ENCODE measurements at regions not wholly inside any gene's neighbourhood (a gene's known extent, or its start where the extent isn't known, plus 50 kb on each side); places are given as distances from the start of the nearest gene placed in this dataset.

- Histone ChIP-seq H3K4me3 (ENCODE audit: insufficient read depth, low read length, poor library complexity, severe bottlenecking) (no peak overlapping the region), H3K9ac (ENCODE audit: low read length) (no peak overlapping the region), H3K9me2 (replicated peaks; ENCODE audit: insufficient read depth, low read length) (no peaks in the 10 kb centered on the region), H3K9me3 (ENCODE audit: insufficient read depth, low read length) (no peaks in the 10 kb centered on the region), H3K36me3 (ENCODE audit: low read length) (no peaks in the 10 kb centered on the region), H3K4me2 (ENCODE audit: low read depth, low read length, poor library complexity, severe bottlenecking) (no peak overlapping the region), H3F3A (ENCODE audit: insufficient read depth) (no peaks in the 10 kb centered on the region), H4K20me1 (ENCODE audit: low read depth, low read length) (no peaks in the 10 kb centered on the region), H3K27ac (ENCODE audit: low read depth, low read length) (no peak overlapping the region), H3K79me2 (ENCODE audit: insufficient read depth, low read length) (no peaks in the 10 kb centered on the region), H2AFZ (ENCODE audit: low read depth, low read length, severe bottlenecking) (no peak overlapping the region), H3K27me3 (ENCODE audit: low read length) (no peaks in the 10 kb centered on the region)
- TF ChIP-seq, protein P1, sequence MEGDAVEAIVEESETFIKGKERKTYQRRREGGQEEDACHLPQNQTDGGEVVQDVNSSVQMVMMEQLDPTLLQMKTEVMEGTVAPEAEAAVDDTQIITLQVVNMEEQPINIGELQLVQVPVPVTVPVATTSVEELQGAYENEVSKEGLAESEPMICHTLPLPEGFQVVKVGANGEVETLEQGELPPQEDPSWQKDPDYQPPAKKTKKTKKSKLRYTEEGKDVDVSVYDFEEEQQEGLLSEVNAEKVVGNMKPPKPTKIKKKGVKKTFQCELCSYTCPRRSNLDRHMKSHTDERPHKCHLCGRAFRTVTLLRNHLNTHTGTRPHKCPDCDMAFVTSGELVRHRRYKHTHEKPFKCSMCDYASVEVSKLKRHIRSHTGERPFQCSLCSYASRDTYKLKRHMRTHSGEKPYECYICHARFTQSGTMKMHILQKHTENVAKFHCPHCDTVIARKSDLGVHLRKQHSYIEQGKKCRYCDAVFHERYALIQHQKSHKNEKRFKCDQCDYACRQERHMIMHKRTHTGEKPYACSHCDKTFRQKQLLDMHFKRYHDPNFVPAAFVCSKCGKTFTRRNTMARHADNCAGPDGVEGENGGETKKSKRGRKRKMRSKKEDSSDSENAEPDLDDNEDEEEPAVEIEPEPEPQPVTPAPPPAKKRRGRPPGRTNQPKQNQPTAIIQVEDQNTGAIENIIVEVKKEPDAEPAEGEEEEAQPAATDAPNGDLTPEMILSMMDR (IDR thresholded peaks at IDR 0.05; ENCODE audit: insufficient read depth, low read length, poor library complexity, severe bottlenecking): no peak
- TF ChIP-seq EZH2phosphoT487 (conservative IDR thresholded peaks at IDR 0.05; ENCODE audit: low read length): no peak
Observed at GRCh38 chr2:180513389-180513788, 467.0 kb upstream of the UBE2E3 start.

- Histone ChIP-seq H3K4me3 (ENCODE audit: insufficient read depth, low read length, poor library complexity, severe bottlenecking) (no peak overlapping the region), H3K27ac (ENCODE audit: low read depth, low read length) (no peak overlapping the region), H3K79me2 (ENCODE audit: insufficient read depth, low read length) (no peaks in the 10 kb centered on the region), H3F3A (ENCODE audit: insufficient read depth) (no peaks in the 10 kb centered on the region), H2AFZ (ENCODE audit: low read depth, low read length, severe bottlenecking) (no peak overlapping the region), H4K20me1 (ENCODE audit: low read depth, low read length) (no peaks in the 10 kb centered on the region), H3K9me3 (ENCODE audit: insufficient read depth, low read length) (no peaks in the 10 kb centered on the region), H3K4me2 (ENCODE audit: low read depth, low read length, poor library complexity, severe bottlenecking) (no peak overlapping the region), H3K9ac (ENCODE audit: low read length) (no peak overlapping the region), H3K27me3 (ENCODE audit: low read length) (no peaks in the 10 kb centered on the region), H3K36me3 (ENCODE audit: low read length) (no peaks in the 10 kb centered on the region), H3K9me2 (replicated peaks; ENCODE audit: insufficient read depth, low read length) (no peaks in the 10 kb centered on the region)
- TF ChIP-seq EZH2phosphoT487 (conservative IDR thresholded peaks at IDR 0.05; ENCODE audit: low read length): no peak
- TF ChIP-seq, protein P1 (IDR thresholded peaks at IDR 0.05; ENCODE audit: insufficient read depth, low read length, poor library complexity, severe bottlenecking): no peak
Observed at GRCh38 chr2:180508458-180508857, 471.9 kb upstream of the UBE2E3 start.

DNA sequence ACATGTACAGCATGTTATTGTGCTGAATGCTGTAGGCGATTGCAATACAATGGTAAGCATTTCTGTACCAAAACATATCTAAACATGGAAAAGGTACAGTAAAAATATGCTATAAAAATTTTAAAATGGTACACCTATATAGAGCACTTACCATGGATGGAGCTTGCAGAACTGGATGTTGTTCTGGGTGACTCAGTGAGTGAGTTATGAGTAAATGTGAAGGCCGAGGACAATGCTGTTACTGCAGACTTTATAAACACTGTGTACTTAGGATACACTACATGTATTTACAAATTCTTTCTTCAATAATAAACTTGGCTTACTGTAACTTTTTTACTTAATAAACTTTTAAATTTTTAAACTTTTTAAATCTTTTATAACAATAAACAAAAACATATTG is 473.4 kb upstream of the UBE2E3 start:
- Histone ChIP-seq H3K27ac (ENCODE audit: low read depth, low read length) (no peak overlapping the region), H3K36me3 (ENCODE audit: low read length) (no peaks in the 10 kb centered on the region), H4K20me1 (ENCODE audit: low read depth, low read length) (no peaks in the 10 kb centered on the region), H3K9me3 (ENCODE audit: insufficient read depth, low read length) (no peaks in the 10 kb centered on the region), H3F3A (ENCODE audit: insufficient read depth) (no peaks in the 10 kb centered on the region), H3K9me2 (replicated peaks; ENCODE audit: insufficient read depth, low read length) (no peaks in the 10 kb centered on the region), H3K9ac (ENCODE audit: low read length) (no peak overlapping the region), H3K4me3 (ENCODE audit: insufficient read depth, low read length, poor library complexity, severe bottlenecking) (no peak overlapping the region), H3K79me2 (ENCODE audit: insufficient read depth, low read length) (no peaks in the 10 kb centered on the region), H3K4me2 (ENCODE audit: low read depth, low read length, poor library complexity, severe bottlenecking) (no peak overlapping the region), H3K27me3 (ENCODE audit: low read length) (no peaks in the 10 kb centered on the region), H2AFZ (ENCODE audit: low read depth, low read length, severe bottlenecking) (no peak overlapping the region)
- no peak for TF ChIP-seq EZH2phosphoT487 (conservative IDR thresholded peaks at IDR 0.05; ENCODE audit: low read length)
- TF ChIP-seq, protein P1 (IDR thresholded peaks at IDR 0.05; ENCODE audit: insufficient read depth, low read length, poor library complexity, severe bottlenecking): no peak

Measured in SU-DHL-6 (cell line).